A549 (cell line): ENCODE measurements at regions not wholly inside any gene's neighbourhood (a gene's known extent, or its start where the extent isn't known, plus 50 kb on each side); places are given as distances from the start of the nearest gene placed in this dataset.

Source experiments
- ATAC-seq, 2 experiments: fragments of 200-7000 bp in 1 of 2; fragments of >200 bp in 1 of 2; cut with Nextera tagmentation in 1 of 2; cut with Tn5 transposase in 1 of 2; 3 replicates each; pipeline versions ENCODE4 v1.8.0 to v1.9.1; 2018 to 2020; ENCODE audit warnings: mild to moderate bottlenecking in 1 of 2, moderate library complexity in 1 of 2
- CTCF ChIA-PET: fragments of 300-600 bp; sonication (Branson Sonifier 250); formaldehyde crosslinking; extraction: SDS; loops from one replicate; lab custom pipeline; 2021; ENCODE audit warnings: antibody characterized with exemption, inconsistent platforms; lab: Yijun Ruan, JAX
- POLR2A ChIA-PET: fragments of 350-600 bp; formaldehyde crosslinking; extraction: SDS; loops from one replicate; lab custom pipeline; 2021; ENCODE audit warnings: antibody characterized with exemption, inconsistent platforms; lab: Yijun Ruan, JAX
- DNase-seq, 2 experiments: peaks; one replicate each; pipeline versions ENCODE4 v3.0.0 to v3.0.0-alpha.2; 2011 to 2016; ENCODE audit warnings: low read depth in 1 of 2, low spot score in 1 of 2
- FAIRE-seq: peaks from 2 replicates; lab custom pipeline; 2011; peaks lifted over from hg19 to GRCh38; lab: Jason Lieb, UNC
- H3K27ac ChIP-seq, 2 experiments: fragments of >200 bp; sonication (Bioruptor Twin); formaldehyde crosslinking; 3 replicates each; pipeline ENCODE4 v1.5.1; 2016 to 2017
- H3K4me1 ChIP-seq: fragments of >200 bp; sonication (Bioruptor Twin); formaldehyde crosslinking; 3 replicates; pipeline ENCODE4 v1.6.1; 2016
- H3K4me2 ChIP-seq: fragments of >200 bp; sonication (Bioruptor Twin); formaldehyde crosslinking; 3 replicates; pipeline ENCODE4 v1.6.1; 2016
- H3K4me3 ChIP-seq: fragments of >200 bp; sonication (Bioruptor Twin); formaldehyde crosslinking; 3 replicates; pipeline ENCODE4 v1.5.1; 2016
- H3K9me3 ChIP-seq: fragments of >200 bp; sonication (Bioruptor Twin); formaldehyde crosslinking; 3 replicates; pipeline ENCODE4 v1.6.1; 2016
- EHF ChIP-seq: fragments of 250-450 bp; sonication (Bioruptor Pico); IDR thresholded peaks from 2 replicates; pipeline ENCODE4 v1.5.0; 2020; ENCODE audit warnings: mild to moderate bottlenecking
- EHMT2 ChIP-seq: fragments of 200-600 bp; sonication (generic); IDR thresholded peaks from 2 replicates; pipeline ENCODE4 v1.6.1; 2016; ENCODE audit warnings: antibody characterized with exemption, low read depth, mild to moderate bottlenecking, moderate library complexity
- HEYL ChIP-seq: fragments of 250-450 bp; sonication (Bioruptor Pico); IDR thresholded peaks from 2 replicates; pipeline ENCODE4 v1.8.0; 2021; ENCODE audit warnings: mild to moderate bottlenecking, moderate library complexity
- HOXB5 ChIP-seq: fragments of 250-450 bp; sonication (Bioruptor Pico); IDR thresholded peaks from 2 replicates; pipeline ENCODE4 v1.5.0; 2020; ENCODE audit warnings: mild to moderate bottlenecking, moderate library complexity
- JUN ChIP-seq, 2 experiments: fragments of >200 bp; sonication (Bioruptor Twin); formaldehyde crosslinking; IDR thresholded peaks; 2 replicates in 1 of 2; 3 replicates in 1 of 2; pipeline ENCODE4 v1.6.1; 2016 to 2017
- MAFK ChIP-seq: fragments of 450-650 bp; IDR thresholded peaks from 2 replicates; pipeline ENCODE4 v1.6.1; 2014; ENCODE audit not compliant: partially characterized antibody
- MAZ ChIP-seq: fragments of 150-350 bp; IDR thresholded peaks from 2 replicates; pipeline ENCODE4 v1.6.1; 2014; ENCODE audit warnings: antibody characterized with exemption, low read depth, low read length, borderline replicate concordance
- POLR2A ChIP-seq: IDR thresholded peaks from 2 replicates; pipeline ENCODE4 v1.6.1; 2012; ENCODE audit warnings: mild to moderate bottlenecking, low read length
- RAD21 ChIP-seq, 2 experiments: fragments of >200 bp in 1 of 2; sonication (Bioruptor Twin) in 1 of 2; formaldehyde crosslinking in 1 of 2; IDR thresholded peaks in 1 of 2; conservative IDR thresholded peaks in 1 of 2; 2 replicates in 1 of 2; 3 replicates in 1 of 2; pipeline ENCODE4 v1.6.1; 2012 to 2018; ENCODE audit warnings: inconsistent platforms in 1 of 2
- RCOR1 ChIP-seq: fragments of 150-350 bp; IDR thresholded peaks from 2 replicates; pipeline ENCODE4 v1.6.1; 2014; ENCODE audit warnings: antibody characterized with exemption, low read length, low read depth
- RFX5 ChIP-seq: fragments of 450-650 bp; IDR thresholded peaks from 2 replicates; pipeline ENCODE4 v1.7.1; 2014; ENCODE audit warnings: antibody characterized with exemption, mild to moderate bottlenecking, moderate library complexity
- SMC3 ChIP-seq: fragments of >200 bp; sonication (Bioruptor Twin); formaldehyde crosslinking; IDR thresholded peaks from 3 replicates; pipeline ENCODE4 v1.6.1; 2018; ENCODE audit warnings: inconsistent platforms
- TFCP2L1 ChIP-seq: fragments of 250-450 bp; sonication (Bioruptor Pico); IDR thresholded peaks from 2 replicates; pipeline ENCODE4 v1.5.0; 2021; ENCODE audit warnings: mild to moderate bottlenecking
- TP53 ChIP-seq: fragments of 250-450 bp; sonication (Bioruptor Pico); IDR thresholded peaks from 2 replicates; pipeline ENCODE4 v1.5.0; 2021; ENCODE audit warnings: mild to moderate bottlenecking, moderate library complexity
- ZC3H11A ChIP-seq: fragments of 450-650 bp; IDR thresholded peaks from 2 replicates; pipeline ENCODE4 v1.6.1; 2014; ENCODE audit warnings: antibody characterized with exemption, mild to moderate bottlenecking
- WGBS: methylation state at CpG from one replicate; pipeline ENCODE4 v1.1.6; 2017; ENCODE audit errors: missing lambda C conversion rate; 5-methylcytosine and 5-hydroxymethylcytosine counted together
- TF ChIP-seq, protein P1 (sequence below): fragments of >200 bp; sonication (Bioruptor Twin); formaldehyde crosslinking; IDR thresholded peaks from 3 replicates; pipeline ENCODE4 v1.5.1; 2016
- TF ChIP-seq, protein P2 (sequence below): fragments of 150-350 bp; IDR thresholded peaks from 2 replicates; pipeline ENCODE4 v1.6.1; 2014; ENCODE audit warnings: low read depth, mild to moderate bottlenecking, low read length
- TF ChIP-seq, protein P3 (sequence below): IDR thresholded peaks from 2 replicates; pipeline ENCODE4 v1.6.1; 2012; ENCODE audit warnings: low read depth, borderline replicate concordance
- TF ChIP-seq, protein P4 (sequence below): IDR thresholded peaks from 2 replicates; pipeline ENCODE4 v1.6.1; 2012

DNA sequence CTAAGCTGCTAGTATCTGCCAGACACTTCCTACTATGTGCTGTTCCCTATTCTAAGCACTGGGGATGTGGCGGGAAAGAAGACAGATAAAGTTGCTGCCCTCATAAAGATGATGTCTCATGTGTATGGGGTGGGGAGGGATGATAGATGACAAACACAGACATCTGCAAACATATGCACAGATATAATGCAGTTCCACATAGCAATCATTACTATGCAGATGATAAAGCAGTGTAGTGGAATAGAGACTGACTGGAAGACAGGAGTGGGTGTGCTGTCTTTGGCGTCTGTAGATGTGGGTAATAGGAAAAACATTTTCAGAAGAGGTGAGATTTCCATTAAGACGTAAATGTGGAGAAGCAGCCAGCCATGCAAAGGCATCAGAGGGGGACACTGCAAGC is 243.6 kb downstream of the DPY19L2 start:
- ATAC-seq (no peak), DNase-seq (no peak), FAIRE-seq (no peak)
- Histone ChIP-seq H3K27ac (no peak overlapping the region), H3K4me3 (no peak overlapping the region), H3K4me2 (no peak overlapping the region), H3K4me1 (no peaks in the 10 kb centered on the region), H3K9me3 (peaks cover 3% of the 10 kb centered on the region; the same call in 1 of the 3 replicates)
- no peak for TF ChIP-seq EHMT2
- TF ChIP-seq RCOR1 = no peak
- no peak for TF ChIP-seq POLR2A
- no peak for TF ChIP-seq TP53 (CRISPR knock-in tag)
- no peak for TF ChIP-seq TFCP2L1 (CRISPR knock-in tag)
- no peak for TF ChIP-seq HOXB5 (CRISPR knock-in tag)
- TF ChIP-seq, protein P1, sequence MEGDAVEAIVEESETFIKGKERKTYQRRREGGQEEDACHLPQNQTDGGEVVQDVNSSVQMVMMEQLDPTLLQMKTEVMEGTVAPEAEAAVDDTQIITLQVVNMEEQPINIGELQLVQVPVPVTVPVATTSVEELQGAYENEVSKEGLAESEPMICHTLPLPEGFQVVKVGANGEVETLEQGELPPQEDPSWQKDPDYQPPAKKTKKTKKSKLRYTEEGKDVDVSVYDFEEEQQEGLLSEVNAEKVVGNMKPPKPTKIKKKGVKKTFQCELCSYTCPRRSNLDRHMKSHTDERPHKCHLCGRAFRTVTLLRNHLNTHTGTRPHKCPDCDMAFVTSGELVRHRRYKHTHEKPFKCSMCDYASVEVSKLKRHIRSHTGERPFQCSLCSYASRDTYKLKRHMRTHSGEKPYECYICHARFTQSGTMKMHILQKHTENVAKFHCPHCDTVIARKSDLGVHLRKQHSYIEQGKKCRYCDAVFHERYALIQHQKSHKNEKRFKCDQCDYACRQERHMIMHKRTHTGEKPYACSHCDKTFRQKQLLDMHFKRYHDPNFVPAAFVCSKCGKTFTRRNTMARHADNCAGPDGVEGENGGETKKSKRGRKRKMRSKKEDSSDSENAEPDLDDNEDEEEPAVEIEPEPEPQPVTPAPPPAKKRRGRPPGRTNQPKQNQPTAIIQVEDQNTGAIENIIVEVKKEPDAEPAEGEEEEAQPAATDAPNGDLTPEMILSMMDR = no peak
- no peak for TF ChIP-seq JUN (IDR thresholded peaks at IDR 0.05)
- TF ChIP-seq, protein P2, sequence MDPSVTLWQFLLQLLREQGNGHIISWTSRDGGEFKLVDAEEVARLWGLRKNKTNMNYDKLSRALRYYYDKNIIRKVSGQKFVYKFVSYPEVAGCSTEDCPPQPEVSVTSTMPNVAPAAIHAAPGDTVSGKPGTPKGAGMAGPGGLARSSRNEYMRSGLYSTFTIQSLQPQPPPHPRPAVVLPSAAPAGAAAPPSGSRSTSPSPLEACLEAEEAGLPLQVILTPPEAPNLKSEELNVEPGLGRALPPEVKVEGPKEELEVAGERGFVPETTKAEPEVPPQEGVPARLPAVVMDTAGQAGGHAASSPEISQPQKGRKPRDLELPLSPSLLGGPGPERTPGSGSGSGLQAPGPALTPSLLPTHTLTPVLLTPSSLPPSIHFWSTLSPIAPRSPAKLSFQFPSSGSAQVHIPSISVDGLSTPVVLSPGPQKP = no peak
- TF ChIP-seq MAZ = no peak
- TF ChIP-seq EHF (CRISPR knock-in tag) = no peak
- ChIA-PET CTCF (no interaction called here), POLR2A (no interaction called here)
- WGBS = 27% methylated on average over 3 of the region's 3 CpGs

DNA sequence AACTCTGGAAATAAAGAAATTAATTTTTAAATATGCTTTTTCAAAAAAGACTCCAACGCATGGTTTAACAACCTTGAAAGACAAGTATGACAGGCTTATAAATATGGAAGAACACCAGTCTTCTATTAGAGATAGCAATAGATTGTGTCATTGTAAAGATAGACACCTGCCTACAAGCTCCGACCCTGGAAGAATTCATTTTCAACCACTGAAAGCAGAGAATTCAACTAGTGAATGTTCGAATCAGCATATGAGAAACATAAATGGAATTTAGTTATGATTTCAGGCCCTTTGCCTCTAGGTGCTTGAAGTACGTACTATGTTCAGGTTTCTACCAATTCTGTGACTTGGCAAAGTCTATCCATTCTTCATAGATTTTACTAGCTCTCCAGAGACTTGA is 244.5 kb downstream of the DPY19L2 start:
- no peak for FAIRE-seq
- H3K4me3 ChIP-seq = no peak overlapping the region
- ChIA-PET POLR2A (no interaction called here), CTCF (no interaction called here)
- no peaks in the 10 kb centered on the region for H3K4me1 ChIP-seq
- peaks cover 3% of the 10 kb centered on the region; the same call in 1 of the 3 replicates for H3K9me3 ChIP-seq
- no peak for ATAC-seq
- TF ChIP-seq SMC3 (no peak), MAFK (no peak)
- TF ChIP-seq, protein P3, sequence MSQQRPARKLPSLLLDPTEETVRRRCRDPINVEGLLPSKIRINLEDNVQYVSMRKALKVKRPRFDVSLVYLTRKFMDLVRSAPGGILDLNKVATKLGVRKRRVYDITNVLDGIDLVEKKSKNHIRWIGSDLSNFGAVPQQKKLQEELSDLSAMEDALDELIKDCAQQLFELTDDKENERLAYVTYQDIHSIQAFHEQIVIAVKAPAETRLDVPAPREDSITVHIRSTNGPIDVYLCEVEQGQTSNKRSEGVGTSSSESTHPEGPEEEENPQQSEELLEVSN = no peak
- TF ChIP-seq, protein P4, sequence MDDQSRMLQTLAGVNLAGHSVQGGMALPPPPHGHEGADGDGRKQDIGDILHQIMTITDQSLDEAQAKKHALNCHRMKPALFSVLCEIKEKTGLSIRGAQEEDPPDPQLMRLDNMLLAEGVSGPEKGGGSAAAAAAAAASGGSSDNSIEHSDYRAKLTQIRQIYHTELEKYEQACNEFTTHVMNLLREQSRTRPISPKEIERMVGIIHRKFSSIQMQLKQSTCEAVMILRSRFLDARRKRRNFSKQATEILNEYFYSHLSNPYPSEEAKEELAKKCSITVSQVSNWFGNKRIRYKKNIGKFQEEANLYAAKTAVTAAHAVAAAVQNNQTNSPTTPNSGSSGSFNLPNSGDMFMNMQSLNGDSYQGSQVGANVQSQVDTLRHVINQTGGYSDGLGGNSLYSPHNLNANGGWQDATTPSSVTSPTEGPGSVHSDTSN = no peak
- 32% methylated on average over 4 of the region's 4 CpGs for WGBS
- no peak overlapping the region for H3K4me2 ChIP-seq
- DNase-seq = no peak
- no peak overlapping the region for H3K27ac ChIP-seq

DNA sequence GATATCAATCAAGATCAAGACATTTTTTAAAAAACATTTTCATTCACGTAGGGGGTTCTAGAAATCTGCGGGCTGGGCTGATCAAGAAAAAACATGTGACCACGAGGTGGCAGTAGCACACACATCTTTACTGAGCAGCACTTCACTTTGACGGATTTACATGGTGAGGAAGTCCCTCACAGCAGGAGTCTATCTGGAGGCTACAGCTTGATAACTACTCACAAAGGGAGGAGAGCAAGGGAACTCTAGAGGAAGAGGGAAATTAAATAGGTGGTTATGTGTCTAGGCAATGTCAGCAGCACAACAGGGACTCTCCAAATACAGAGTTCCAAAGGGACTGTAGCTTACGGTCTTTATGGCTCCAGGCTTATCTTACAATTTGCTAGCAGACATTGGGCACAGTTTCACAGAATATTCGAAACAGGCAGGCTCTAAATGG is 248.1 kb downstream of the DPY19L2 start:
- CTCF ChIA-PET = interaction anchor here (0.7 to 2.7 kb wide), 17 partner anchors 9 to 406 kb away, joined by 3 to 11 read pairs (median 4); no protein-coding TSS in a partner anchor
- Histone ChIP-seq H3K9me3 (peaks cover 11% of the 10 kb centered on the region; the same call in 2 of the 3 replicates), H3K4me1 (no peaks in the 10 kb centered on the region), H3K27ac (no peak overlapping the region)
- WGBS = 17% methylated on average over 6 of the region's 6 CpGs
- DNase-seq = peak; percentile 49 to 76
- POLR2A ChIA-PET = no interaction called here
- TF ChIP-seq, protein P3 = no peak
- TF ChIP-seq SMC3 (peak; percentile 76), HEYL (no peak), RAD21 (conservative IDR thresholded peaks at IDR 0.05 in 1 of 2, IDR thresholded peaks at IDR 0.05 in 1 of 2) (peak; percentile 67 to 79), ZC3H11A (no peak), RFX5 (no peak)
- TF ChIP-seq, protein P1 = peak; percentile 74
- TF ChIP-seq, all 56 proteins: peak for 3
- peak; percentile 84 to 98 for ATAC-seq
- H3K4me2 ChIP-seq = peak overlapping the region; percentile 20; the same call in 1 of the 3 replicates
- H3K4me3 ChIP-seq = no peak overlapping the region
- FAIRE-seq = no peak
